HK-2 (cell line): ENCODE measurements at regions not wholly inside any gene's neighbourhood (a gene's known extent, or its start where the extent isn't known, plus 50 kb on each side); places are given as distances from the start of the nearest gene placed in this dataset.

Experiments
- DNase-seq: peaks from one replicate; pipeline ENCODE4 v3.0.0-alpha.2; 2018; ENCODE audit not compliant: unreplicated experiment

- no peak for DNase-seq
Observed at GRCh38 chr12:61894168-61894567, 366.0 kb upstream of the USP15 start.

DNA sequence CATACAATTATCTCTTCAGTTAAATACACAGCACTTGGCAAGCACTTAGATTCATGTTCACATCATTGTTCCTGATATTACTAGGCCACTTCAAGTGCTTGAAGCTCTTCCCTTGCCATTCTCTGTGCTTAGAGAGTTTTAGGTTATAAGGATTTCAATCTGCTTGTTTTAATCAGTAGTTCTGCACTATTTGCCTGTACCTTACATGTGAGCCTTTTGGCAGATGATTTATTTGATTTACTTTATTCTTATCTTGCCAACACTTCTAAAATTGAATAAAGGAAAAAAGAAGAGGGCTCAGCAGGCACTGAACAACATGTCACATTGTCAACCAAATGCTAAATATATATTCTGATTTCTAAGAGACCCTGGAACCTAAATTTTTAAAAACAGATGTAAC lies 363.8 kb upstream of the USP15 start:
- no peak for DNase-seq

DNA sequence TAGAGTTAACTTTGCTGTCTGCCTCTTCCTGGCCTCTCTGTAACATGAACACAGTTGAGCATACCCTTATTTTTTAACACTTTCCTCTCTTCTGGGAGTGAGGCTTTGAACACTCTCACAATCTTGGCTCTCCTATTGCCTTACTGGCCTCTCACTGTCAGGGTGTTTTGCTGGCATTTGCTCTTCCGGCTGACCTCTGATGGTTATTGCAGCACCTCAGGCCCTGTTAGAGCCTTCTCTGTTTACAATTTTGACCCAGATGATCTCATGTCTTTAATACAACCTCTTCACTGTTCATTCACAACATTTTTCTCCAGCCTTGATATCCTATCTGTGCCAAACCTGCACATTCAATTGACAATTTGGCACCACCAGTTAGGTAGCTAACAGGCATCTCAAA lies 357.8 kb upstream of the USP15 start:
- DNase-seq, result no peak

DNA sequence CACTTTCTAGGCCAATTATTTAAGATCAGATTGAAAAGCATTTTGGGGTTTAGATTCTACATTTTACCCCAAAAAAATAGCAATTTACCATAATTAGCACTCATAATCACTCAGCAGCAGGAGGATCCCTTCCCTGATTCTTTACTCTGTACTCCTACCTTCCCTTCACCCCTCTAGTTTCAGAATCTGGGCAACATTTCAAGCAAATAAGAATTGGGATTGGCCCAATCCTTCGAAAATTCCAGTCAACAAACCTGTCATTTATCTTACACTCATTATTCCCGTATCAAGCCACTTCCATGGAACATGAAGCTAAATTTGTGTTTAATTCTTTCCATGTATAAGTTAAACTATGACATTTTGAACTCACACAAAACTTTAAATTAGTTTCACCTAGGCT lies 349.1 kb upstream of the USP15 start:
- DNase-seq, result no peak

- DNase-seq, result no peak
Observed at GRCh38 chr12:61915420-61915819, 344.8 kb upstream of the USP15 start.

DNA sequence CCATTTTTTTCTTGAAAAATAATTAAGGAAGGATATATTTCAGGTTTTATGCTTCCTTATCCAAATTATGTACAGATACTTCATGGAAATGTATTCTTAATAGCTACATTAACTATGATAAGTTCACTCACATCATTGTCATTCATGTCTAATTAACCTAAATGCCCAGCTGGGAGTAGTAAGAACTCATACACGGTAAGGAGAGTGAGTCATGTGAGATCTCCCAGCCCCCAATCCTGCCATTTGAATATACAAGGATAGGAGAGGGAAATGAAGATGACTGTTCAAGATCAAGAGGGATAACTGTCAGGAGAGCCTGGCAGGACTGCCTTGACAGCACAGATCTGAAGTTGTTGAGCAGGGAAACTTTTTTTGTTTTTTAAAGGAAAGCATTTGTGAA lies 343.4 kb upstream of the USP15 start:
- DNase-seq, result no peak

DNA sequence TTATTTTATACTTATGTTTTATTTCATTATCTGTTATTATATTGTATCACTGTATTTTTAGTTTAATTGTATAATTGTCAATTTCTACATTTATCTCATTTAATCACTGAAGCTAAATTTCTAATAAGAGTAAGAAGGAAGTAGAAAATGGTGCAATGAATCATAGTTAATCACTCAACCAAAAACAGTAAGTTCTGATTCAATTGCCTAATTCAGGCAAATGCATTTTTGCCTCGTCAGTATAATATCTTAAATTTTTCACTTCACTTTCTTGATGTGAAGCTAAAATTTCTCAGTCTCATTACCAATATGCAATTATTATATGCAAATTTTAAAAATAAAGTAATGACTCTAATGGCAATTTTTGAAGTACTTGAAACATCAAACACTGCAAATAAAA lies 340.5 kb upstream of the USP15 start:
- DNase-seq, result no peak

GRCh38 chr12:61920230-61920629 lies 340.0 kb upstream of the USP15 start:
- no peak for DNase-seq

DNA sequence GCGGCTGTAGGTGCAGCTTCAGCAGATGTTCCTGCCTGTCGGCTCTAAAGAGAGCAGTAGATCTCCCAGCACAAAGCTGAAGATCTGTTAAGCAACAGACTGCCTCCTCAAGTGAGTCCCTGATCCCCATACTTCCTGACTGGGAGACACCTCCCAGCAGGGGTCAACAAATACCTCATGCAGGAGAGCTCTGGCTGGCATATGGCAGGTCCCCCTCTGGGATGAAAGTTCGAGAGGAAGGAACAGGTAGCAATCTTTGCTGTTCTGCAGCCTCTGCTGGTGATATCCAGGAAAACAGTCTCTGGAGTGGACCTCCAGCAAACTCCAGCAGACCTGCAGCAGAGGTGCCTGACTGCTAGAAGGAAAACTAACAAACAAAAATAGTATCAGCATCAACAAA lies 337.1 kb upstream of the USP15 start:
- no peak for DNase-seq

DNA sequence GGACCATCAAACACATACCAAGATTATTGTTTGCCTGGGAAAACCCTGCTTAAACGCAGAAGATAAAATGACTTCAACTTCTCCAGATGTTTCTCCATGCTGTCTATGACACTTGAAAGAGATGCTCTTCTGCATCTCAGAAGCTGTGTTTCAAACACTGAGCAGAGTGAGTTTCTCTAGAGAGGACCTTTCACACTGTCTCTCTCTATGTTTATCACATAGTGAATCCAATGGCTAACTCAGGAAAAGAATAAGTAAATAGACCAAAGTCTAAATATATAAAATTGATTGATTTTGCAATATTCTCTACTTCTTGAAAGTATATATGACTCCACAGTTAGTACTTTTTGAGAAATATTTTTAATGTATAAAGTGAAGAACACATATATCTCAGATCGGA lies 325.6 kb upstream of the USP15 start:
- no peak for DNase-seq

- DNase-seq, result no peak
Observed at GRCh38 chr12:61939977-61940376, 320.2 kb upstream of the USP15 start.

GRCh38 chr12:61956545-61956944 lies 303.7 kb upstream of the USP15 start:
- DNase-seq, result no peak

DNA sequence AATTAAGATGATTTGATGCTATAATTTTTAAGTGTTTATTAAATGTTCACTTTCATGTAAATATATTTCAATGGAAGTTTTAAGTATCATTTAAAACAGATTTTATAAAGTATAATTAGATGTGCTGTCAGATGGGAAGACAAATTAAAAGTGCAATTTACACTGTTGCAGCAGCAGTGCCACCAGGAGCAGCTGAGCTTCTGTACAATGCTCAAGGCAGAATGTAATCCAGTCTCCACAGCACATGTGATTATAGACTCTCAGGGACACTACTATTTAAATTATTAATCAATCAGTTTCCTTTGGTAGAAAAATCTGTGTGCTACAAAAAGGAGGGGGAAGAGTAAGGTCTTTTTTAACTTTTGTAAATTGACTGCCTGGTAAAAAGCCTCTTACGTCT lies 285.7 kb upstream of the USP15 start:
- no peak for DNase-seq

DNA sequence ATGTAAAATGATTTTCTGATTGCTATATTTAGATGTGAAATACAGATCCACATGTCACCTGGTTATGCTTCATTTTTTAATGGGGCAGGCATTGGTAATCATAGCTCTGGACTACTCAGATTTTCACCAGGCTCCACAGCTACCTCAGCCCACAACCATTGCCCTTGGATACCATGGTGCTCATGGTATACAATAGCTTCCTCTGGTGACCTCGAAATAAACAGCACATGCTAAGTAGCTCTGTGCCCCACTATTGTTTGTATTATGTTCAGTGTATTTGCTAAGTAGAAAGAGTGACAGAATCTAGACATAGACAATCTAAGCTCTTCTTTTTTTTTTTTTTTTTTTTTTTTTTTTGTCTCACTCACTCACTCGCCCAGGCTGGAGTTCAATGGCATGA lies 274.4 kb upstream of the USP15 start:
- no peak for DNase-seq

DNA sequence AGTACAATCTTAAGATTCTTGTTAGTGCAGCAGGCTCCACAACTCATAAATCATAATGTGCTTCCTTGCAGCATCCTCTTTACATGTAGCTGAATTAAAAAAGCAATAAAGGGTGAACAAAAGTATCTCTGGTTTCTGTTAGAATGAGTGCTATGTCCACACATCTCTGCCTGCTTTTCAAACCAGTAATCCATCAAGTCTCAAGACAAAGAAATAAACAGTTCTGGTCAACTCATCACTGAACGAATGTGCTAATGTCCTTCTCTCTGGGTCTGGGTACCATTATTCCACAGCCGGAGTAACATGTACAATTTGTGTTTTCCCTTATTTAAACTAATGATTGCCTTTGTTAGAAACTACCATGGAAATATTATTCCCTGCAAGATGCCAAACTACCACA lies 273.0 kb upstream of the USP15 start:
- no peak for DNase-seq

DNA sequence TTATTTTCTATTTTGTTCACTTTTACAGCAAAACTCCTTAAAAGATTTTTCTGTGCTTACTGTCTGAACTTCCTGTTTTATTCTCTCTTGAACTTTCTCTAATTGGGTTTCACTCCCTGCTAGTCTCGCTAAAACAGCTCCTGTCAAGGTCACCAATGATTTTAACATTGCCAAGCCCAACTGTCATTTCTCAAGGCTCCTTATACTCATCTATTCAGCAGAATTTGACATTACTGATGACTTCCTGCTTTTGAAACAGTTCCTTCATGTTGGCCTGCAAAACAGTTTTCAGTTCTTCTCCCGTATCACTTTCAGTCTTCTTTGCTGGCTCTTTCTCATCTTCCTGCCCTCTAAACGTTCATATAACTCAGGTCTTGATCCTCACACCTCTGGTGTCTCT lies 268.5 kb upstream of the USP15 start:
- no peak for DNase-seq

DNA sequence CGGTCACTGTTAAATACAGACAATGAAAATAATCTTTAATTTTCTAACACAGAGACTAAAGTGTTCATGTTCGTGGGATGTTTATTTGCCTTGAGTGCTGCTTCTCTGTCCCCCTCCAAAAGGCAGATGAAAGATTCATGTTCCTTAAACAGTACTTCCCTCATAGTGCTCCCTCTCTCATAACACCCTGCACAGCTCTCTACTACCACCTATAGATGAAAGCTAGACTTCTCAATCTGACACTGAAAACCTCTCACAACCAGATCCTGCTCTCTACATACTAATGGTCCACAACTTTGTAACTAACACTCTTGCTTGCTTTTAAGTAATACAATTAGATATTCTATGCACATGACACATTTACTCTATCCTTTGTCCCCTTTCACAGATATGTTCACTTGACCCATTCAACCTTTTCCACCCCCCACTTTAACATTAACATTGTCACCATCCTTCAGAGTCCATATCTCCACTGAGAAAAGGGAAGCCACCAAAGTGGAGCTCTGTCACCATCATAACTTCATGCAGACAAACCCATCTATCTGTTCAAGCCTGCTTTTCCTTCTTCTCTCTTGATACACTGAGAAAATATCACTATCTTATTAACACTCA lies 266.4 kb upstream of the USP15 start:
- DNase-seq, result peak; percentile 1

GRCh38 chr12:61996717-61997116 lies 263.5 kb upstream of the USP15 start:
- no peak for DNase-seq

DNA sequence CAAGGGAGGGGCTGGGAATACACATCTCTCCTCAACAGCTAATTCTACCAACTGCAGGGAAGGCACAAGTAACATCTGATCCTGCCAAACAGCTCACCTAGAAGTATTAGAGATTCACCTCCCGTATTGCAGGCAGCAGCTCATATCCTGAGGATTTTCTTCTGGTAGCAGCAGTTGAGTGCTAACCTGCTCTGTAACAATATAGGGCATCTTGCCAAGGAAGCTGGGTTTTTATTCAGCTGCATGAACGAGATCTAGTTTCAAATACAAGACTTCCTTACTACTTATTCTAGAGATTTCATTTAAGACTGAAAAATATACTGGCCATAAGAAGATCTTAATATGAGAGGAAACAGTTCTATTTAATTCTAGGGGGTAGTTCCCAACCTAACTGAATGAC lies 261.4 kb upstream of the USP15 start:
- DNase-seq, result no peak

DNA sequence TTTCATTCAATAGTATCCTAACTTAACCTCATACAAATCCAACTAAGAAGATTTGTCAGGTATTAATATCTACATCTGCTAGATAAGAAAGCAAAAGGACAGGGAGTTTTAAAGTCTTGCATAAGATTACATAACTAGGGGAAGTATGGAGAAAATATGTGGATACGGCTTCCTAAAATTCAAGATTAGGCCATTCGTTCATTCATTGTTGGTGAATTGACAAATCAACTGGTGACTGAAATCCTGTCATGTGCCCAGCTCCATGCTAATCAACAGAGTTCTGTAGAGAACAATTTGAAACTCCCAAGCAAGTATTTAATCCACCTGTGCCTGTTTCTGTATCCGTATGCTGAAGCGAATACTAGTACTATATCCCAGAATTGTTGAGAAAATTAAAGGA lies 260.9 kb upstream of the USP15 start:
- DNase-seq, result no peak

GRCh38 chr12:62001424-62001823 lies 258.8 kb upstream of the USP15 start:
- DNase-seq, result no peak

- DNase-seq, result no peak
Observed at GRCh38 chr12:62003226-62003625, 257.0 kb upstream of the USP15 start.

DNA sequence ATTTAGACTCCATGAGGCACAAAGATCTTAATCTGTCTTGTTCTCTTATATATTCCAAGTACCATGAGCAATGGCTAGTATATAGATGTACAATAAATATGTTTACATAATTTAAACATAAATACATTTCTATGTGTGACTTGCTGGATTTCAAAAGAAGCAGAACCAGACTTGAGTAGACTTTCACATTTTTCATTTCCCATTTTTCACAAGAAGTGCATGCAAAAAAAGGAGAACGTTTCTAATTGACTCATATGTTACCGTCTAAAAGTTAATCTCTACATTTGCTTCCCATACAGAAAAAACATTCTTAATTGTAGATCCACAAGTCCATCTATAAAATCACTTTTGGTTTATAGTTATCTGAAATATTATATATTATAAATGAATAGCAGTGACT lies 256.5 kb upstream of the USP15 start:
- DNase-seq, result no peak

GRCh38 chr12:62005615-62006014 lies 254.6 kb upstream of the USP15 start:
- no peak for DNase-seq
